SJCRH30 (cell line): ENCODE measurements at regions not wholly inside any gene's neighbourhood (a gene's known extent, or its start where the extent isn't known, plus 50 kb on each side); places are given as distances from the start of the nearest gene placed in this dataset.
"Not testable (repeated sequence)": the region's sequence is repeated elsewhere in the genome, so short reads cannot be mapped to it uniquely, and the experiment has no call there.

Experiments
- DNase-seq, 2 experiments: peaks; one replicate each; pipeline ENCODE4 v3.0.0-alpha.2; 2015 to 2020
- H3K27ac ChIP-seq: fragments of 250-450 bp; sonication (Bioruptor Pico); 2 replicates; pipeline ENCODE4 v1.5.1; 2020; ENCODE audit warnings: mild to moderate bottlenecking, moderate library complexity
- H3K27me3 ChIP-seq: fragments of 250-450 bp; sonication (Bioruptor Pico); 2 replicates; pipeline ENCODE4 v1.5.1; 2020; ENCODE audit warnings: mild to moderate bottlenecking, moderate library complexity
- H3K36me3 ChIP-seq: fragments of 250-450 bp; sonication (Bioruptor Pico); 2 replicates; pipeline ENCODE4 v1.5.1; 2020; ENCODE audit warnings: mild to moderate bottlenecking, moderate library complexity
- H3K4me1 ChIP-seq: fragments of 250-450 bp; sonication (Bioruptor Pico); 2 replicates; pipeline ENCODE4 v1.5.1; 2020; ENCODE audit warnings: mild to moderate bottlenecking, moderate library complexity
- H3K4me3 ChIP-seq: fragments of 250-450 bp; sonication (Bioruptor Pico); 2 replicates; pipeline ENCODE4 v1.5.1; 2020; ENCODE audit warnings: mild to moderate bottlenecking, moderate library complexity
- H3K9me3 ChIP-seq: fragments of 250-450 bp; sonication (Bioruptor Pico); replicated peaks from 2 replicates; pipeline ENCODE4 v1.5.1; 2020; ENCODE audit warnings: mild to moderate bottlenecking, moderate library complexity

GRCh38 chr1:233487408-233487807 lies 126.5 kb upstream of the KCNK1 start:
- no peak for DNase-seq
- no peak overlapping the region for H3K27ac ChIP-seq
- no peaks in the 10 kb centered on the region for H3K36me3 ChIP-seq
- no peaks in the 10 kb centered on the region for H3K27me3 ChIP-seq
- no peaks in the 10 kb centered on the region for H3K9me3 ChIP-seq
- no peaks in the 10 kb centered on the region for H3K4me1 ChIP-seq
- H3K4me3 ChIP-seq = no peak overlapping the region

GRCh38 chr1:233489411-233489810 lies 124.5 kb upstream of the KCNK1 start:
- Histone ChIP-seq H3K4me1 (no peaks in the 10 kb centered on the region), H3K4me3 (no peak overlapping the region), H3K27ac (no peak overlapping the region), H3K27me3 (no peaks in the 10 kb centered on the region), H3K9me3 (no peaks in the 10 kb centered on the region), H3K36me3 (no peaks in the 10 kb centered on the region)
- DNase-seq = no peak

- Histone ChIP-seq H3K9me3 (no peaks in the 10 kb centered on the region), H3K27ac (no peak overlapping the region), H3K4me3 (no peak overlapping the region), H3K36me3 (no peaks in the 10 kb centered on the region), H3K27me3 (no peaks in the 10 kb centered on the region), H3K4me1 (no peaks in the 10 kb centered on the region)
- DNase-seq = no peak
Measured at GRCh38 chr1:233490488-233490887, 123.4 kb upstream of the KCNK1 start.

GRCh38 chr1:233491953-233492620 lies 121.8 kb upstream of the KCNK1 start:
- no peaks in the 10 kb centered on the region for H3K36me3 ChIP-seq
- H3K27ac ChIP-seq = no peak overlapping the region
- H3K4me3 ChIP-seq = no peak overlapping the region
- no peaks in the 10 kb centered on the region for H3K9me3 ChIP-seq
- no peaks in the 10 kb centered on the region for H3K4me1 ChIP-seq
- no peaks in the 10 kb centered on the region for H3K27me3 ChIP-seq
- no peak for DNase-seq

- Histone ChIP-seq H3K27ac (no peak overlapping the region), H3K4me3 (no peak overlapping the region), H3K9me3 (no peaks in the 10 kb centered on the region), H3K36me3 (no peaks in the 10 kb centered on the region), H3K27me3 (no peaks in the 10 kb centered on the region), H3K4me1 (no peaks in the 10 kb centered on the region)
- DNase-seq = no peak
Measured at GRCh38 chr1:233496993-233497392, 116.9 kb upstream of the KCNK1 start.

GRCh38 chr1:233497679-233498078 lies 116.2 kb upstream of the KCNK1 start:
- Histone ChIP-seq H3K4me1 (no peaks in the 10 kb centered on the region), H3K36me3 (no peaks in the 10 kb centered on the region), H3K4me3 (no peak overlapping the region), H3K27me3 (no peaks in the 10 kb centered on the region), H3K27ac (no peak overlapping the region), H3K9me3 (no peaks in the 10 kb centered on the region)
- DNase-seq = no peak

- Histone ChIP-seq H3K27ac (no peak overlapping the region), H3K4me1 (no peaks in the 10 kb centered on the region), H3K4me3 (no peak overlapping the region), H3K36me3 (no peaks in the 10 kb centered on the region), H3K9me3 (no peaks in the 10 kb centered on the region), H3K27me3 (no peaks in the 10 kb centered on the region)
- DNase-seq = no peak
Measured at GRCh38 chr1:233500106-233500505, 113.8 kb upstream of the KCNK1 start.

- Histone ChIP-seq H3K27ac (no peak overlapping the region), H3K4me1 (no peaks in the 10 kb centered on the region), H3K9me3 (no peaks in the 10 kb centered on the region), H3K27me3 (no peaks in the 10 kb centered on the region), H3K4me3 (no peak overlapping the region), H3K36me3 (no peaks in the 10 kb centered on the region)
- DNase-seq = no peak
Measured at GRCh38 chr1:233503366-233503954, 110.4 kb upstream of the KCNK1 start.

GRCh38 chr1:233505130-233505529 lies 108.8 kb upstream of the KCNK1 start:
- H3K27ac ChIP-seq = no peak overlapping the region
- no peaks in the 10 kb centered on the region for H3K4me1 ChIP-seq
- H3K9me3 ChIP-seq = no peaks in the 10 kb centered on the region
- no peak overlapping the region for H3K4me3 ChIP-seq
- DNase-seq = no peak
- H3K36me3 ChIP-seq = no peaks in the 10 kb centered on the region
- no peaks in the 10 kb centered on the region for H3K27me3 ChIP-seq

- H3K27ac ChIP-seq, H3K9me3 ChIP-seq, H3K4me1 ChIP-seq, H3K36me3 ChIP-seq, H3K4me3 ChIP-seq, DNase-seq, H3K27me3 ChIP-seq: not testable (repeated sequence)
Measured at GRCh38 chr1:233505889-233506288, 108.0 kb upstream of the KCNK1 start.

GRCh38 chr1:233509526-233509925 lies 104.4 kb upstream of the KCNK1 start:
- H3K27me3 ChIP-seq = 0 out of 2 replicates have a peak, but pooled peaks cover 3% of the 10 kb centered on the region
- H3K4me3 ChIP-seq = no peak overlapping the region
- no peaks in the 10 kb centered on the region for H3K36me3 ChIP-seq
- H3K27ac ChIP-seq = no peak overlapping the region
- no peaks in the 10 kb centered on the region for H3K9me3 ChIP-seq
- no peaks in the 10 kb centered on the region for H3K4me1 ChIP-seq
- DNase-seq = no peak

- no peaks in the 10 kb centered on the region for H3K4me1 ChIP-seq
- no peaks in the 10 kb centered on the region for H3K36me3 ChIP-seq
- no peak overlapping the region for H3K27ac ChIP-seq
- DNase-seq = no peak
- H3K27me3 ChIP-seq = 0 out of 2 replicates have a peak, but pooled peaks cover 3% of the 10 kb centered on the region
- H3K9me3 ChIP-seq = no peaks in the 10 kb centered on the region
- H3K4me3 ChIP-seq = no peak overlapping the region
Measured at GRCh38 chr1:233512538-233512937, 101.4 kb upstream of the KCNK1 start.

- Histone ChIP-seq H3K9me3 (no peaks in the 10 kb centered on the region), H3K27me3 (0 out of 2 replicates have a peak, but pooled peaks cover 3% of the 10 kb centered on the region), H3K4me1 (no peaks in the 10 kb centered on the region), H3K36me3 (no peaks in the 10 kb centered on the region), H3K27ac (no peak overlapping the region), H3K4me3 (no peak overlapping the region)
- no peak for DNase-seq
Measured at GRCh38 chr1:233513431-233513830, 100.5 kb upstream of the KCNK1 start.

- Histone ChIP-seq H3K4me1 (no peaks in the 10 kb centered on the region), H3K4me3 (no peak overlapping the region), H3K9me3 (no peaks in the 10 kb centered on the region), H3K27me3 (0 out of 2 replicates have a peak, but pooled peaks cover 3% of the 10 kb centered on the region), H3K36me3 (no peaks in the 10 kb centered on the region), H3K27ac (no peak overlapping the region)
- DNase-seq = no peak
Measured at GRCh38 chr1:233514946-233515391, 98.9 kb upstream of the KCNK1 start.

- H3K9me3 ChIP-seq = no peaks in the 10 kb centered on the region
- H3K27ac ChIP-seq = no peak overlapping the region
- no peak overlapping the region for H3K4me3 ChIP-seq
- no peaks in the 10 kb centered on the region for H3K27me3 ChIP-seq
- H3K36me3 ChIP-seq = no peaks in the 10 kb centered on the region
- no peaks in the 10 kb centered on the region for H3K4me1 ChIP-seq
- DNase-seq = no peak
Measured at GRCh38 chr1:233516732-233517131, 97.2 kb upstream of the KCNK1 start.

- DNase-seq = peak; percentile 26 to 69
- Histone ChIP-seq H3K36me3 (no peaks in the 10 kb centered on the region), H3K9me3 (no peaks in the 10 kb centered on the region), H3K27ac (no peak overlapping the region), H3K27me3 (no peaks in the 10 kb centered on the region), H3K4me1 (no peaks in the 10 kb centered on the region), H3K4me3 (no peak overlapping the region)
Measured at GRCh38 chr1:233518344-233518743, 95.6 kb upstream of the KCNK1 start.
